Neural cell (in vitro differentiated cells): ENCODE measurements at regions not wholly inside any gene's neighbourhood (a gene's known extent, or its start where the extent isn't known, plus 50 kb on each side); places are given as distances from the start of the nearest gene placed in this dataset.

ENCODE experiments used
- H2AFZ ChIP-seq: fragments of 200-600, 300-800 bp; sonication (generic), shearing (Covaris generic); 2 replicates; pipeline ENCODE4 v1.6.0; 2014; ENCODE audit warnings: low read depth, mild to moderate bottlenecking, antibody characterized with exemption, low read length, moderate library complexity
- H3F3A ChIP-seq: fragments of 200-600 bp; shearing (Covaris generic); 2 replicates; pipeline ENCODE4 v1.6.1; 2016; ENCODE audit warnings: mild to moderate bottlenecking, moderate library complexity, mixed read lengths, antibody characterized with exemption, low read length; ENCODE audit not compliant: insufficient read depth, poor library complexity, severe bottlenecking
- H3K27ac ChIP-seq: fragments of 200-600, 300-800 bp; sonication (generic), shearing (Covaris generic); 2 replicates; pipeline ENCODE4 v1.5.1; 2014; ENCODE audit warnings: mild to moderate bottlenecking, low read length, moderate library complexity
- H3K27me3 ChIP-seq: fragments of 300-800, 200-600 bp; sonication (generic), shearing (Covaris generic); 2 replicates; pipeline ENCODE4 v1.6.0; 2014; ENCODE audit warnings: mild to moderate bottlenecking, low read depth, low read length, moderate library complexity; ENCODE audit not compliant: insufficient read depth
- H3K36me3 ChIP-seq: fragments of 300-800, 200-600 bp; sonication (generic), shearing (Covaris generic); 2 replicates; pipeline ENCODE4 v1.5.1; 2014; ENCODE audit warnings: mild to moderate bottlenecking, antibody characterized with exemption, low read length, moderate library complexity; ENCODE audit not compliant: insufficient read depth
- H3K4me2 ChIP-seq: fragments of 300-800, 200-600 bp; sonication (generic), shearing (Covaris generic); 2 replicates; pipeline ENCODE4 v1.6.0; 2014; ENCODE audit warnings: mild to moderate bottlenecking, low read length
- H3K4me3 ChIP-seq: fragments of 300-800, 200-600 bp; sonication (generic), shearing (Covaris generic); 2 replicates; pipeline ENCODE4 v1.5.1; 2014; ENCODE audit warnings: mild to moderate bottlenecking, low read length, moderate library complexity
- H3K79me2 ChIP-seq: fragments of 200-600 bp; shearing (Covaris generic); replicated peaks from 2 replicates; pipeline ENCODE4 v1.6.0; 2014; ENCODE audit warnings: mild to moderate bottlenecking, low read length, moderate library complexity; ENCODE audit not compliant: insufficient read depth
- H3K9ac ChIP-seq: fragments of 300-800, 200-600 bp; sonication (generic), shearing (Covaris generic); 2 replicates; pipeline ENCODE4 v1.6.1; 2016; ENCODE audit warnings: mild to moderate bottlenecking, low read length, mixed read lengths
- H3K9me2 ChIP-seq: fragments of 200-600 bp; shearing (Covaris generic); 2 replicates; pipeline ENCODE4 v1.6.1; 2016; ENCODE audit warnings: mild to moderate bottlenecking, low read length, mixed read lengths; ENCODE audit not compliant: insufficient read depth
- H3K9me3 ChIP-seq: fragments of 200-600, 300-800 bp; sonication (generic), shearing (Covaris generic); 2 replicates; pipeline ENCODE4 v1.6.1; 2016; ENCODE audit warnings: mild to moderate bottlenecking, mixed run types, low read length, moderate library complexity, mixed read lengths
- H4K20me1 ChIP-seq: fragments of 200-600 bp; shearing (Covaris generic); 2 replicates; pipeline ENCODE4 v1.6.1; 2016; ENCODE audit warnings: mild to moderate bottlenecking, mixed run types; ENCODE audit not compliant: insufficient read depth
- EP300 ChIP-seq: fragments of 450-650 bp; conservative IDR thresholded peaks from 2 replicates; pipeline ENCODE4 v1.6.1; 2014; ENCODE audit warnings: antibody characterized with exemption, mild to moderate bottlenecking, moderate library complexity; ENCODE audit not compliant: poor library complexity, severe bottlenecking
- EZH2 ChIP-seq: fragments of 200-600, 300-800 bp; shearing (Covaris generic), sonication (generic); IDR thresholded peaks from 2 replicates; pipeline ENCODE4 v1.6.1; 2014; ENCODE audit warnings: antibody characterized with exemption, low read length, borderline replicate concordance, mild to moderate bottlenecking; ENCODE audit not compliant: insufficient read depth, poor library complexity, severe bottlenecking
- MXI1 ChIP-seq: fragments of 450-650 bp; conservative IDR thresholded peaks from 2 replicates; pipeline ENCODE4 v1.6.1; 2014; ENCODE audit warnings: antibody characterized with exemption, mild to moderate bottlenecking; ENCODE audit not compliant: poor library complexity, severe bottlenecking
- POLR2AphosphoS5 ChIP-seq: IDR thresholded peaks from 2 replicates; pipeline ENCODE4 v1.6.1; 2012
- RAD21 ChIP-seq: fragments of 450-650 bp; conservative IDR thresholded peaks from 2 replicates; pipeline ENCODE4 v1.6.1; 2014; ENCODE audit warnings: antibody characterized with exemption, mild to moderate bottlenecking, moderate library complexity
- SMC3 ChIP-seq: fragments of 450-650 bp; conservative IDR thresholded peaks from 2 replicates; pipeline ENCODE4 v1.6.1; 2014; ENCODE audit warnings: antibody characterized with exemption, mild to moderate bottlenecking, moderate library complexity; ENCODE audit not compliant: poor library complexity
- TAF1 ChIP-seq: IDR thresholded peaks from 2 replicates; pipeline ENCODE4 v1.6.1; 2012; ENCODE audit warnings: low read depth
- TF ChIP-seq, protein P1 (sequence below): fragments of 450-650 bp; IDR thresholded peaks from 2 replicates; pipeline ENCODE4 v1.5.1; 2014; ENCODE audit warnings: antibody characterized with exemption, mild to moderate bottlenecking, moderate library complexity; ENCODE audit not compliant: poor library complexity, severe bottlenecking
- TF ChIP-seq, protein P2 (sequence below): IDR thresholded peaks from 2 replicates; pipeline ENCODE4 v1.6.1; 2012; ENCODE audit warnings: borderline replicate concordance

DNA sequence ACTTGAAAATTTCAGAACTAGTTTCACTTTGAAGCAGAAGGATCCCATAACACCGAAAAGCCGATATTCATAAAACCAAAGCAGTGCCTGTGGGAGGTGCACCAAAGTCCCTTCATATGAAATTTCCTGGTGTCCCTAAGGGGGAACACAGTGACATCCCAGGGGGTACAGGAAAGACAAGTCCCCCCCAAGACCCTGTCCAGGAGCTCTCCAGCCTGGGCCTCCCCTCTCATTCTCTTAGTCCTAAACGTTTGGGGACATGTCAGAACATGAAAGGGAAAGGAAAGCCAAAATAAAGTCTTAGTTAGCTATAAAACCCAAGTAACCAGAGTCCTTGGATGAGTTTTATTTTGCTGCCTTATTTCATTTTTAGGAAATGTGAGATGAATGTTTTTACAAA, 56.6 kb downstream of the MRPL57 start:
- Histone ChIP-seq H3K9me3 (no peaks in the 10 kb centered on the region), H3K9ac (no peak overlapping the region), H3K27ac (no peak overlapping the region), H3K79me2 (no peaks in the 10 kb centered on the region), H3K36me3 (no peaks in the 10 kb centered on the region), H2AFZ (no peak overlapping the region), H3K4me3 (no peak overlapping the region), H3F3A (no peaks in the 10 kb centered on the region), H3K9me2 (no peaks in the 10 kb centered on the region), H4K20me1 (no peaks in the 10 kb centered on the region), H3K27me3 (no peaks in the 10 kb centered on the region), H3K4me2 (no peak overlapping the region)
- TF ChIP-seq EP300 (no peak), EZH2 (no peak), TAF1 (no peak), SMC3 (no peak), MXI1 (no peak), RAD21 (no peak), POLR2AphosphoS5 (no peak)
- TF ChIP-seq, protein P1, sequence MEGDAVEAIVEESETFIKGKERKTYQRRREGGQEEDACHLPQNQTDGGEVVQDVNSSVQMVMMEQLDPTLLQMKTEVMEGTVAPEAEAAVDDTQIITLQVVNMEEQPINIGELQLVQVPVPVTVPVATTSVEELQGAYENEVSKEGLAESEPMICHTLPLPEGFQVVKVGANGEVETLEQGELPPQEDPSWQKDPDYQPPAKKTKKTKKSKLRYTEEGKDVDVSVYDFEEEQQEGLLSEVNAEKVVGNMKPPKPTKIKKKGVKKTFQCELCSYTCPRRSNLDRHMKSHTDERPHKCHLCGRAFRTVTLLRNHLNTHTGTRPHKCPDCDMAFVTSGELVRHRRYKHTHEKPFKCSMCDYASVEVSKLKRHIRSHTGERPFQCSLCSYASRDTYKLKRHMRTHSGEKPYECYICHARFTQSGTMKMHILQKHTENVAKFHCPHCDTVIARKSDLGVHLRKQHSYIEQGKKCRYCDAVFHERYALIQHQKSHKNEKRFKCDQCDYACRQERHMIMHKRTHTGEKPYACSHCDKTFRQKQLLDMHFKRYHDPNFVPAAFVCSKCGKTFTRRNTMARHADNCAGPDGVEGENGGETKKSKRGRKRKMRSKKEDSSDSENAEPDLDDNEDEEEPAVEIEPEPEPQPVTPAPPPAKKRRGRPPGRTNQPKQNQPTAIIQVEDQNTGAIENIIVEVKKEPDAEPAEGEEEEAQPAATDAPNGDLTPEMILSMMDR, result no peak
- TF ChIP-seq, protein P2, sequence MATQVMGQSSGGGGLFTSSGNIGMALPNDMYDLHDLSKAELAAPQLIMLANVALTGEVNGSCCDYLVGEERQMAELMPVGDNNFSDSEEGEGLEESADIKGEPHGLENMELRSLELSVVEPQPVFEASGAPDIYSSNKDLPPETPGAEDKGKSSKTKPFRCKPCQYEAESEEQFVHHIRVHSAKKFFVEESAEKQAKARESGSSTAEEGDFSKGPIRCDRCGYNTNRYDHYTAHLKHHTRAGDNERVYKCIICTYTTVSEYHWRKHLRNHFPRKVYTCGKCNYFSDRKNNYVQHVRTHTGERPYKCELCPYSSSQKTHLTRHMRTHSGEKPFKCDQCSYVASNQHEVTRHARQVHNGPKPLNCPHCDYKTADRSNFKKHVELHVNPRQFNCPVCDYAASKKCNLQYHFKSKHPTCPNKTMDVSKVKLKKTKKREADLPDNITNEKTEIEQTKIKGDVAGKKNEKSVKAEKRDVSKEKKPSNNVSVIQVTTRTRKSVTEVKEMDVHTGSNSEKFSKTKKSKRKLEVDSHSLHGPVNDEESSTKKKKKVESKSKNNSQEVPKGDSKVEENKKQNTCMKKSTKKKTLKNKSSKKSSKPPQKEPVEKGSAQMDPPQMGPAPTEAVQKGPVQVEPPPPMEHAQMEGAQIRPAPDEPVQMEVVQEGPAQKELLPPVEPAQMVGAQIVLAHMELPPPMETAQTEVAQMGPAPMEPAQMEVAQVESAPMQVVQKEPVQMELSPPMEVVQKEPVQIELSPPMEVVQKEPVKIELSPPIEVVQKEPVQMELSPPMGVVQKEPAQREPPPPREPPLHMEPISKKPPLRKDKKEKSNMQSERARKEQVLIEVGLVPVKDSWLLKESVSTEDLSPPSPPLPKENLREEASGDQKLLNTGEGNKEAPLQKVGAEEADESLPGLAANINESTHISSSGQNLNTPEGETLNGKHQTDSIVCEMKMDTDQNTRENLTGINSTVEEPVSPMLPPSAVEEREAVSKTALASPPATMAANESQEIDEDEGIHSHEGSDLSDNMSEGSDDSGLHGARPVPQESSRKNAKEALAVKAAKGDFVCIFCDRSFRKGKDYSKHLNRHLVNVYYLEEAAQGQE, result no peak

DNA sequence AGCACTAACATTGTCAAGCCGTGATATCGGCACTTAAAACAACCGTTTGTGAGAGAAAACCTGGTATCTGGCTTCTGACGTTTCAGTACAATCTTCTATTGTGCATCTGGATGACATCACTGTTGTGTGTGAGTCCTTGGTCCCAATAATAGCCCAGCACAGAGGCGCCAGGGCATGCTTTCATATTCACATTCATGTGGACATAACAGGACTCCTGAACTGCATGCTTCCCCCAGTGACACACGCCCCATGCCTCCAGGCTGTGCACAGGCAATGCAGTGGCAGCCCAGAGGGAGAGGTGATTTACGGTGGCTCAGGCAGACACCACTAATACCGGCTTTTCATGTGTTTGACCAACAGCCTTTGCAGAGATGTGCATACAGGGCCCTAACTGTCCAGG, 58.1 kb downstream of the MRPL57 start:
- Histone ChIP-seq H3K27ac (no peak overlapping the region), H3K4me2 (no peak overlapping the region), H2AFZ (no peak overlapping the region)

More for the DNA sequence above, 58.1 kb downstream of the MRPL57 start:
- TF ChIP-seq TAF1 (no peak), POLR2AphosphoS5 (no peak)
- TF ChIP-seq, protein P2, result no peak
- Histone ChIP-seq H3K4me3 (no peak overlapping the region), H3K27me3 (no peaks in the 10 kb centered on the region), H3K9me3 (no peaks in the 10 kb centered on the region), H3K79me2 (no peaks in the 10 kb centered on the region), H3F3A (no peaks in the 10 kb centered on the region), H3K9me2 (no peaks in the 10 kb centered on the region), H3K36me3 (no peaks in the 10 kb centered on the region), H3K9ac (no peak overlapping the region), H4K20me1 (no peaks in the 10 kb centered on the region)
